ENCODE measurements at regions not wholly inside any gene's neighbourhood (a gene's known extent, or its start where the extent isn't known, plus 50 kb on each side); places are given as distances from the start of the nearest gene placed in this dataset.

DNA sequence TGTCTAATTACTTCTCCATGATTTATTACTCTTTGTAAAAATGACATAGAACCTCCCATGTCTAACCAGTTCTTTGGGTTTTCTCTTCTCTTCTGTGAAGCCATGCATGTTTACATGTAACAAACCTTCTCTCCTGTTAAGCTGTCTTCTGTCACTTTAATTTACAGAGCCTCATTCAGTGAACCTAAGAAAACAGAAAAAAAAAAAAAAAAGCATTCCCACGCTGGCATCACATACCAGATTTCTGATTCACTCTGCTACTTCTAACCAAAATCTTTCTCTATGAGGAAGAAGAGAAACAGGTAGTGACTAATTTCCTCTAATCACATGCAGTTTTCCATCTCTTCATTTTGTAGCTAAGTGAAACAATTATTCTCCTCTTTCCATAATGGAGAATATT lies 141.4 kb upstream of the CXADR start:
- TF ChIP-seq, protein P1, sequence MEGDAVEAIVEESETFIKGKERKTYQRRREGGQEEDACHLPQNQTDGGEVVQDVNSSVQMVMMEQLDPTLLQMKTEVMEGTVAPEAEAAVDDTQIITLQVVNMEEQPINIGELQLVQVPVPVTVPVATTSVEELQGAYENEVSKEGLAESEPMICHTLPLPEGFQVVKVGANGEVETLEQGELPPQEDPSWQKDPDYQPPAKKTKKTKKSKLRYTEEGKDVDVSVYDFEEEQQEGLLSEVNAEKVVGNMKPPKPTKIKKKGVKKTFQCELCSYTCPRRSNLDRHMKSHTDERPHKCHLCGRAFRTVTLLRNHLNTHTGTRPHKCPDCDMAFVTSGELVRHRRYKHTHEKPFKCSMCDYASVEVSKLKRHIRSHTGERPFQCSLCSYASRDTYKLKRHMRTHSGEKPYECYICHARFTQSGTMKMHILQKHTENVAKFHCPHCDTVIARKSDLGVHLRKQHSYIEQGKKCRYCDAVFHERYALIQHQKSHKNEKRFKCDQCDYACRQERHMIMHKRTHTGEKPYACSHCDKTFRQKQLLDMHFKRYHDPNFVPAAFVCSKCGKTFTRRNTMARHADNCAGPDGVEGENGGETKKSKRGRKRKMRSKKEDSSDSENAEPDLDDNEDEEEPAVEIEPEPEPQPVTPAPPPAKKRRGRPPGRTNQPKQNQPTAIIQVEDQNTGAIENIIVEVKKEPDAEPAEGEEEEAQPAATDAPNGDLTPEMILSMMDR (IDR thresholded peaks at IDR 0.05), result no peak
- TF ChIP-seq POLR2A (IDR thresholded peaks at IDR 0.05) (no peak), POLR2AphosphoS5 (IDR thresholded peaks at IDR 0.05) (peak; percentile 16)

Data from prostate gland (tissue), 2 donors.